Ectodermal cell (in vitro differentiated cells): ENCODE measurements at regions not wholly inside any gene's neighbourhood (a gene's known extent, or its start where the extent isn't known, plus 50 kb on each side); places are given as distances from the start of the nearest gene placed in this dataset.

Experiments
- H3K27ac ChIP-seq: 2 replicates; pipeline ENCODE4 v1.7.0; 2013; ENCODE audit warnings: mild to moderate bottlenecking, low read depth, low read length; ENCODE audit not compliant: insufficient read depth, poor library complexity, severe bottlenecking
- H3K27me3 ChIP-seq: 2 replicates; pipeline ENCODE4 v1.7.0; 2013; ENCODE audit warnings: mild to moderate bottlenecking, low read length; ENCODE audit not compliant: insufficient read depth, control insufficient read depth, poor library complexity, severe bottlenecking
- H3K36me3 ChIP-seq: one replicate; pipeline ENCODE4 v1.7.0; 2013; ENCODE audit warnings: low read length; ENCODE audit not compliant: control insufficient read depth, insufficient read depth
- H3K4me1 ChIP-seq: one replicate; pipeline ENCODE4 v1.7.0; 2013; ENCODE audit warnings: low read length; ENCODE audit not compliant: control insufficient read depth, insufficient read depth
- H3K4me3 ChIP-seq: 2 replicates; pipeline ENCODE4 v1.7.0; 2013; ENCODE audit warnings: low read depth, low read length, control low read depth; ENCODE audit not compliant: insufficient read depth
- H3K9me3 ChIP-seq: 2 replicates; pipeline ENCODE4 v1.7.0; 2013; ENCODE audit warnings: mild to moderate bottlenecking, low read length, moderate library complexity; ENCODE audit not compliant: control insufficient read depth
- WGBS, 2 experiments: methylation state at CpG; one replicate each; pipeline ENCODE4 v1.1.7; 2013; ENCODE audit warnings: missing lambda C conversion rate in 2 of 2; 5-methylcytosine and 5-hydroxymethylcytosine counted together

GRCh38 chr18:78113940-78114251, 864.2 kb downstream of the GALR1 start:
- Histone ChIP-seq H3K9me3 (no peaks in the 10 kb centered on the region), H3K4me1 (no peaks in the 10 kb centered on the region), H3K27ac (no peak overlapping the region), H3K4me3 (no peak overlapping the region), H3K27me3 (no peaks in the 10 kb centered on the region), H3K36me3 (no peaks in the 10 kb centered on the region)
- WGBS, 2 experiments, result 95 to 97% methylated on average over 5 of the region's 7 CpGs

- 100% methylated on average over 1 of the region's 1 CpG; no CpG with 5 or more reads in 1 of the 2 experiments for WGBS, 2 experiments
- H3K4me1 ChIP-seq, result no peaks in the 10 kb centered on the region
- no peak overlapping the region for H3K27ac ChIP-seq
- no peak overlapping the region for H3K4me3 ChIP-seq
- H3K36me3 ChIP-seq, result no peaks in the 10 kb centered on the region
- H3K9me3 ChIP-seq, result no peaks in the 10 kb centered on the region
- no peaks in the 10 kb centered on the region for H3K27me3 ChIP-seq
Measured at GRCh38 chr18:78115896-78116561, 863.6 kb upstream of the SALL3 start.

- H3K36me3 ChIP-seq, result no peaks in the 10 kb centered on the region
- 87 to 90% methylated on average over 24 of the region's 24 CpGs for WGBS, 2 experiments
Measured at GRCh38 chr18:78123144-78123909, 856.3 kb upstream of the SALL3 start.

GRCh38 chr18:78123926-78124797, 855.5 kb upstream of the SALL3 start:
- Histone ChIP-seq H3K36me3 (no peaks in the 10 kb centered on the region), H3K4me1 (no peaks in the 10 kb centered on the region), H3K27ac (no peak overlapping the region), H3K4me3 (no peak overlapping the region), H3K9me3 (no peaks in the 10 kb centered on the region), H3K27me3 (no peaks in the 10 kb centered on the region)
- WGBS, 2 experiments, result 90% methylated on average over 34 of the region's 34 CpGs

More at GRCh38 chr18:78123144-78123909, 856.3 kb upstream of the SALL3 start:
- Histone ChIP-seq H3K4me3 (no peak overlapping the region), H3K4me1 (no peaks in the 10 kb centered on the region), H3K27ac (no peak overlapping the region), H3K9me3 (no peaks in the 10 kb centered on the region), H3K27me3 (no peaks in the 10 kb centered on the region)

- WGBS, 2 experiments, result 94% methylated on average over 7 of the region's 7 CpGs
Measured at GRCh38 chr18:78125206-78125896, 854.3 kb upstream of the SALL3 start.

GRCh38 chr18:78126106-78126505, 853.5 kb upstream of the SALL3 start:
- Histone ChIP-seq H3K36me3 (no peaks in the 10 kb centered on the region), H3K4me1 (no peaks in the 10 kb centered on the region), H3K27me3 (no peaks in the 10 kb centered on the region), H3K27ac (no peak overlapping the region), H3K9me3 (no peaks in the 10 kb centered on the region), H3K4me3 (no peak overlapping the region)
- 94 to 97% methylated on average over 13 of the region's 13 CpGs for WGBS, 2 experiments

More at GRCh38 chr18:78125206-78125896, 854.3 kb upstream of the SALL3 start:
- no peak overlapping the region for H3K27ac ChIP-seq
- H3K9me3 ChIP-seq, result no peaks in the 10 kb centered on the region
- no peaks in the 10 kb centered on the region for H3K36me3 ChIP-seq
- no peaks in the 10 kb centered on the region for H3K27me3 ChIP-seq
- H3K4me3 ChIP-seq, result no peak overlapping the region
- no peaks in the 10 kb centered on the region for H3K4me1 ChIP-seq

GRCh38 chr18:78126536-78126935, 853.1 kb upstream of the SALL3 start:
- Histone ChIP-seq H3K9me3 (no peaks in the 10 kb centered on the region), H3K4me3 (no peak overlapping the region), H3K4me1 (no peaks in the 10 kb centered on the region), H3K36me3 (no peaks in the 10 kb centered on the region), H3K27ac (no peak overlapping the region), H3K27me3 (no peaks in the 10 kb centered on the region)
- WGBS, 2 experiments, result 94 to 97% methylated on average over 21 of the region's 21 CpGs

- Histone ChIP-seq H3K36me3 (no peaks in the 10 kb centered on the region), H3K27me3 (no peaks in the 10 kb centered on the region), H3K9me3 (no peaks in the 10 kb centered on the region), H3K27ac (no peak overlapping the region), H3K4me1 (no peaks in the 10 kb centered on the region), H3K4me3 (no peak overlapping the region)
- 91 to 92% methylated on average over 20 of the region's 20 CpGs for WGBS, 2 experiments
Measured at GRCh38 chr18:78127041-78127440, 852.6 kb upstream of the SALL3 start.

- Histone ChIP-seq H3K27ac (no peak overlapping the region), H3K36me3 (no peaks in the 10 kb centered on the region), H3K4me1 (no peaks in the 10 kb centered on the region), H3K4me3 (no peak overlapping the region), H3K27me3 (no peaks in the 10 kb centered on the region), H3K9me3 (no peaks in the 10 kb centered on the region)
- WGBS, 2 experiments, result 90 to 93% methylated on average over 8 of the region's 8 CpGs
Measured at GRCh38 chr18:78128004-78128403, 851.6 kb upstream of the SALL3 start.
